SK-N-SH (cell line): ENCODE measurements at regions not wholly inside any gene's neighbourhood (a gene's known extent, or its start where the extent isn't known, plus 50 kb on each side); places are given as distances from the start of the nearest gene placed in this dataset.
"Not testable (repeated sequence)": the region's sequence is repeated elsewhere in the genome, so short reads cannot be mapped to it uniquely, and the experiment has no call there.

Experiments
- CTCF ChIA-PET: fragments of 300-600, 350-600 bp; formaldehyde crosslinking; extraction: SDS; loops from one replicate; lab custom pipeline; 2021; lab: Yijun Ruan, JAX
- POLR2A ChIA-PET: fragments of 350-600 bp; sonication (Branson Sonifier 250); formaldehyde crosslinking; extraction: SDS; loops from one replicate; lab custom pipeline; 2020; ENCODE audit warnings: antibody characterized with exemption, inconsistent platforms; lab: Yijun Ruan, JAX
- DNase-seq: peaks from one replicate; pipeline ENCODE4 v3.0.0; 2012
- H2AFZ ChIP-seq: fragments of 200-600 bp; sonication (generic); 2 replicates; pipeline ENCODE4 v1.8.1; 2016; ENCODE audit warnings: antibody characterized with exemption, mild to moderate bottlenecking, low read depth
- H3F3A ChIP-seq: fragments of 200-600 bp; sonication (generic); replicated peaks from 2 replicates; pipeline ENCODE3; 2016; ENCODE audit warnings: antibody characterized with exemption, mild to moderate bottlenecking; ENCODE audit not compliant: insufficient read depth
- H3K27ac ChIP-seq, 2 experiments: fragments of 200-500 bp in 1 of 2; fragments of 200-600 bp in 1 of 2; sonication (Bioruptor generic) in 1 of 2; sonication (generic), shearing (Covaris generic) in 1 of 2; 2 replicates each; pipeline versions ENCODE4 v1.5.1 to v1.6.1; 2014 to 2016; ENCODE audit warnings: low read depth in 2 of 2, inconsistent platforms in 1 of 2, low read length in 1 of 2, mild to moderate bottlenecking in 1 of 2, mixed read lengths in 1 of 2
- H3K27me3 ChIP-seq: fragments of 200-600 bp; sonication (generic), shearing (Covaris generic); 2 replicates; pipeline ENCODE4 v1.6.1; 2016; ENCODE audit warnings: mixed run types; ENCODE audit not compliant: insufficient read depth
- H3K36me3 ChIP-seq, 2 experiments: fragments of 200-500 bp in 1 of 2; fragments of 200-600 bp in 1 of 2; sonication (Bioruptor generic) in 1 of 2; sonication (generic) in 1 of 2; replicated peaks in 1 of 2; 2 replicates each; pipeline versions ENCODE3 to v1.5.1; 2014 to 2016; ENCODE audit warnings: low read length in 1 of 2, mild to moderate bottlenecking in 1 of 2; ENCODE audit not compliant: insufficient read depth in 2 of 2, control insufficient read depth in 1 of 2
- H3K4me1 ChIP-seq, 2 experiments: fragments of 200-500 bp in 1 of 2; fragments of 200-600 bp in 1 of 2; sonication (Bioruptor generic) in 1 of 2; sonication (generic), shearing (Covaris generic) in 1 of 2; 2 replicates each; pipeline versions ENCODE4 v1.5.1 to v1.6.1; 2014 to 2016; ENCODE audit warnings: low read depth in 1 of 2, low read length in 1 of 2, mixed run types in 1 of 2; ENCODE audit not compliant: insufficient read depth in 2 of 2, control insufficient read depth in 1 of 2
- H3K4me2 ChIP-seq: fragments of 200-600 bp; sonication (generic), shearing (Covaris generic); 2 replicates; pipeline ENCODE4 v1.6.1; 2017; ENCODE audit warnings: mixed run types
- H3K4me3 ChIP-seq, 2 experiments: fragments of 200-500 bp in 1 of 2; fragments of 200-600 bp in 1 of 2; sonication (Bioruptor generic) in 1 of 2; sonication (generic), shearing (Covaris generic) in 1 of 2; 2 replicates each; pipeline versions ENCODE4 v1.5.1 to v1.8.1; 2014 to 2016; ENCODE audit warnings: low read depth in 2 of 2, inconsistent platforms in 1 of 2, low read length in 1 of 2, mild to moderate bottlenecking in 1 of 2, mixed read lengths in 1 of 2, moderate library complexity in 1 of 2
- H3K79me2 ChIP-seq: fragments of 200-600 bp; sonication (generic); 2 replicates; pipeline ENCODE4 v1.8.1; 2017; ENCODE audit warnings: mild to moderate bottlenecking; ENCODE audit not compliant: insufficient read depth
- H3K9ac ChIP-seq: fragments of 200-600 bp; sonication (generic); 2 replicates; pipeline ENCODE4 v1.6.1; 2017; ENCODE audit warnings: mixed run types
- H3K9me2 ChIP-seq: fragments of 200-600 bp; sonication (generic); 2 replicates; pipeline ENCODE4 v1.6.1; 2017; ENCODE audit warnings: mixed run types
- H3K9me3 ChIP-seq: fragments of 200-600 bp; sonication (generic); 2 replicates; pipeline ENCODE4 v1.6.1; 2017; ENCODE audit warnings: mixed run types, mild to moderate bottlenecking, moderate library complexity
- H4K20me1 ChIP-seq: fragments of 200-600 bp; sonication (generic); 2 replicates; pipeline ENCODE4 v1.6.1; 2017; ENCODE audit warnings: mild to moderate bottlenecking, mixed run types; ENCODE audit not compliant: insufficient read depth
- CTCF ChIP-seq: fragments of 200-600 bp; sonication (generic); IDR thresholded peaks from 2 replicates; pipeline ENCODE4 v1.6.1; 2017; ENCODE audit warnings: antibody characterized with exemption, mild to moderate bottlenecking, moderate library complexity
- ELF1 ChIP-seq: IDR thresholded peaks from 2 replicates; pipeline ENCODE4 v1.4.0; 2012
- EZH2phosphoT487 ChIP-seq: fragments of 200-600 bp; sonication (generic); IDR thresholded peaks from 2 replicates; pipeline ENCODE4 v1.6.1; 2017; ENCODE audit warnings: low read depth, mixed run types, mild to moderate bottlenecking, antibody characterized with exemption, moderate library complexity, borderline replicate concordance
- FOXJ3 ChIP-seq: sonication (generic); formaldehyde crosslinking; IDR thresholded peaks from 2 replicates; pipeline ENCODE4 v1.5.1; 2020; ENCODE audit warnings: mild to moderate bottlenecking, missing genetic modification reagents
- FOXM1 ChIP-seq: IDR thresholded peaks from 2 replicates; pipeline ENCODE4 v1.4.0; 2012; ENCODE audit warnings: low read depth, mild to moderate bottlenecking
- IRF3 ChIP-seq: fragments of 150-350 bp; IDR thresholded peaks from 2 replicates; pipeline ENCODE4 v1.6.1; 2016; ENCODE audit warnings: mild to moderate bottlenecking, low read depth, low read length
- JUND ChIP-seq: IDR thresholded peaks from 2 replicates; pipeline ENCODE4 v1.4.0; 2012
- MXI1 ChIP-seq: IDR thresholded peaks from 2 replicates; pipeline ENCODE4 v1.6.1; 2012; ENCODE audit warnings: mild to moderate bottlenecking, low read depth, low read length, improper control_type of control experiment
- NFIC ChIP-seq: IDR thresholded peaks from 2 replicates; pipeline ENCODE4 v1.4.0; 2012; ENCODE audit warnings: borderline replicate concordance
- RAD21 ChIP-seq: IDR thresholded peaks from 2 replicates; pipeline ENCODE4 v1.6.1; 2012; ENCODE audit warnings: mild to moderate bottlenecking, low read length
- RCOR1 ChIP-seq: fragments of 150-350 bp; IDR thresholded peaks from 2 replicates; pipeline ENCODE4 v1.6.1; 2017; ENCODE audit warnings: antibody characterized with exemption, low read length
- RFX5 ChIP-seq: IDR thresholded peaks from 2 replicates; pipeline ENCODE4 v1.6.1; 2012; ENCODE audit warnings: mild to moderate bottlenecking, improper control_type of control experiment, low read length
- SMC3 ChIP-seq: IDR thresholded peaks from 2 replicates; pipeline ENCODE4 v1.6.1; 2012; ENCODE audit warnings: low read depth, low read length, improper control_type of control experiment
- TCF12 ChIP-seq: IDR thresholded peaks from 2 replicates; pipeline ENCODE4 v1.4.0; 2012
- USF1 ChIP-seq: IDR thresholded peaks from 2 replicates; pipeline ENCODE4 v1.4.0; 2012; ENCODE audit warnings: low read depth, borderline replicate concordance
- USF2 ChIP-seq: fragments of 150-350 bp; IDR thresholded peaks from 2 replicates; pipeline ENCODE4 v1.6.1; 2017; ENCODE audit warnings: antibody characterized with exemption, low read length, low read depth, borderline replicate concordance
- ZBTB33 ChIP-seq: IDR thresholded peaks from 2 replicates; pipeline ENCODE4 v1.4.0; 2012; ENCODE audit warnings: low read depth, borderline replicate concordance
- WGBS: methylation state at CpG from one replicate; pipeline ENCODE4 v1.1.6; 2017; ENCODE audit warnings: low lambda C conversion rate; 5-methylcytosine and 5-hydroxymethylcytosine counted together

GRCh38 chr18:73674125-73674865, 473.3 kb downstream of the FBXO15 start:
- no peak overlapping the region for H3K9ac ChIP-seq
- no peaks in the 10 kb centered on the region for H3K9me2 ChIP-seq
- no peak overlapping the region for H3K27ac ChIP-seq
- H3F3A ChIP-seq, result no peaks in the 10 kb centered on the region
- CTCF ChIA-PET, result no interaction called here
- no peaks in the 10 kb centered on the region for H3K36me3 ChIP-seq
- no peaks in the 10 kb centered on the region for H3K9me3 ChIP-seq
- H3K4me3 ChIP-seq, result no peak overlapping the region
- H3K79me2 ChIP-seq, result no peaks in the 10 kb centered on the region
- TF ChIP-seq ELF1, result no peak
- no peak for TF ChIP-seq MXI1
- TF ChIP-seq RFX5, result no peak
- TF ChIP-seq USF2, result no peak
- no peak for TF ChIP-seq SMC3
- no peak for TF ChIP-seq FOXJ3 (CRISPR knock-in tag)
- TF ChIP-seq ZBTB33, result no peak
- no peak for TF ChIP-seq FOXM1
- TF ChIP-seq RCOR1, result no peak
- no peak for TF ChIP-seq CTCF
- no peak for TF ChIP-seq RAD21
- no peak for TF ChIP-seq JUND
- no peak for TF ChIP-seq NFIC
- no peak for TF ChIP-seq IRF3
- no peak for TF ChIP-seq TCF12
- no peak for TF ChIP-seq USF1
- TF ChIP-seq EZH2phosphoT487, result no peak
- POLR2A ChIA-PET, result no interaction called here
- H4K20me1 ChIP-seq, result no peaks in the 10 kb centered on the region
- no peak for DNase-seq
- no peaks in the 10 kb centered on the region for H3K27me3 ChIP-seq
- no peak overlapping the region for H3K4me2 ChIP-seq
- H2AFZ ChIP-seq, result no peak overlapping the region
- WGBS, result 36% methylated on average over 6 of the region's 6 CpGs
- H3K4me1 ChIP-seq, result no peaks in the 10 kb centered on the region

GRCh38 chr18:73671480-73671879, 476.2 kb downstream of the FBXO15 start:
- H3F3A ChIP-seq, H3K79me2 ChIP-seq, POLR2A ChIA-PET, H3K27ac ChIP-seq, H3K9ac ChIP-seq, H4K20me1 ChIP-seq, CTCF ChIA-PET, H3K9me3 ChIP-seq, DNase-seq, H2AFZ ChIP-seq, H3K27me3 ChIP-seq, H3K9me2 ChIP-seq, H3K4me3 ChIP-seq, H3K4me2 ChIP-seq, H3K36me3 ChIP-seq, H3K4me1 ChIP-seq: not testable (repeated sequence)
- 33% methylated on average over 8 of the region's 8 CpGs for WGBS
